ENCODE measurements at regions not wholly inside any gene's neighbourhood (a gene's known extent, or its start where the extent isn't known, plus 50 kb on each side); places are given as distances from the start of the nearest gene placed in this dataset.
"Not testable (repeated sequence)": the region's sequence is repeated elsewhere in the genome, so short reads cannot be mapped to it uniquely, and the experiment has no call there.

DNA sequence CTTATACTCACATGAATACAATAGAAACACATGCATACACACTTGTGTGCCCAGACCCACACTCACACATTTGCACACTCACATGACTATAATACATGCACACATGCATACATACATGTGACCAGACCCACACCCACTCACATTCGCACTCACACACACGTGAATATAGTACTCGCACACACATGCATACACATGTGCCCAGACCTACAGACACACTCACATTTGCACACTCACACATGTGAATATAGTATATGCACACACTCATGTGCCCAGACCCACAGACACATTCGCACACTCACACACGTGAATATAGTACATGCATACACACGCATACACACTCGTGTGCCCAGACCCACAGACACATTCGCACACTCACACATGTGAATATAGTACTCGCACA, 197.4 kb upstream of the ZNF469 start:
- POLR2A ChIA-PET; H3K9me3 ChIP-seq (ENCODE audit: low read length); H3K4me3 ChIP-seq (ENCODE audit: low read length); H3K36me3 ChIP-seq (ENCODE audit: insufficient read depth, low read length); H3K9me3 Mint-ChIP-seq; H3K4me3 Mint-ChIP-seq; H3K27ac ChIP-seq (ENCODE audit: low read depth, low read length); H3K4me1 ChIP-seq (ENCODE audit: insufficient read depth, low read length); CTCF ChIA-PET; H3K27ac Mint-ChIP-seq; H3K27me3 ChIP-seq (ENCODE audit: insufficient read depth, low read length, poor library complexity, severe bottlenecking); H3K4me1 Mint-ChIP-seq; H3K36me3 Mint-ChIP-seq; DNase-seq: not testable (repeated sequence)
- H3K27me3 Mint-ChIP-seq, result peaks cover 7 to 11% of the 10 kb centered on the region in 2 donors

DNA sequence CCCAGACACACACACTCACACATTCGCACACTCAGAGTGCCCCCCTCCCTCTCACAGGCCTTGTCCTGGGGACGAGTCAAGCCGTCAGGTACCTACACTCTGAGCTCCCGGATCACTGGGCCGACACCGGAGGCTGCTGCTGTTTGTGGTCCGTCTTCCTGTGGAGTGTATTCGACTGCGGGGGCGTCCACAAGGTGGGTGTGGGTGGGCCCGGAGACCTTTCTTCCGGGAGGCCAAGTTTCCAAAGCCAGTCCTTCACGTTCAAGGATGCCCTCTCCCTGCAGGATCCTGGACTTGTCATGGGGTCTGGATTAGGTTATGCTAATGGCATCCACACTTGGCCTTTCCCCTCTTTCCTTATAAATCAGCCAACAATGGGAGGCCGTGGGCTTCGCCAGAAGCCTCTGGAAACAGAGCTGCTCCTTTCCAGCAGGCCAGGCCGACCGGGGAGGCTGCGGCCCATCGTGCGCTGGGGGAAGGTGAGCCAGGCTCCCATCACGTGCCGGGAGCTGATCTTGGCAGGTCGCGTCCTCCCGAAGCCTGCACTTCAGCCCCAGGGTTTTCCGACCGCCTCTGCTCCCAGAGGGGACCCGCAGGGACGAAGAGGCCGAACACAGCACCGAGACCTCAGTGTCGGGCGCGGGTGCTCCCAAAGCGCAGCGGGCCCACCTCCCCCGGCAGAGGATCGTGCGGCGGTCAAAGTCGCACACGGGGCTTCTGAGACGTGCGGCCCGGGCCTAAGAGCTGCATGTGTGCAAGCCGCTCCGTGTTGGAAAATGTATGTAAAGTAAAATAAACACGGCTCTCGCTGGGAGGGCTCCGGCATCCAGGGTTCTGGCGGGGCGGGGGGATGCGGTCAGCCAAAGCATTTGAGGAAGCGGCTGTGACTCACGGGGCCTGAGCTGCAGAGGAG, 196.5 kb upstream of the ZNF469 start:
- POLR2A ChIA-PET; H3K27ac ChIP-seq (ENCODE audit: low read depth, low read length); H3K27me3 ChIP-seq (ENCODE audit: insufficient read depth, low read length, poor library complexity, severe bottlenecking); H3K27ac Mint-ChIP-seq; CTCF ChIA-PET; H3K4me1 Mint-ChIP-seq; H3K4me3 Mint-ChIP-seq; H3K9me3 Mint-ChIP-seq; H3K9me3 ChIP-seq (ENCODE audit: low read length); H3K36me3 ChIP-seq (ENCODE audit: insufficient read depth, low read length); H3K36me3 Mint-ChIP-seq; H3K4me3 ChIP-seq (ENCODE audit: low read length); H3K4me1 ChIP-seq (ENCODE audit: insufficient read depth, low read length); DNase-seq: not testable (repeated sequence)
- peaks cover 7 to 11% of the 10 kb centered on the region in 2 donors for H3K27me3 Mint-ChIP-seq

DNA sequence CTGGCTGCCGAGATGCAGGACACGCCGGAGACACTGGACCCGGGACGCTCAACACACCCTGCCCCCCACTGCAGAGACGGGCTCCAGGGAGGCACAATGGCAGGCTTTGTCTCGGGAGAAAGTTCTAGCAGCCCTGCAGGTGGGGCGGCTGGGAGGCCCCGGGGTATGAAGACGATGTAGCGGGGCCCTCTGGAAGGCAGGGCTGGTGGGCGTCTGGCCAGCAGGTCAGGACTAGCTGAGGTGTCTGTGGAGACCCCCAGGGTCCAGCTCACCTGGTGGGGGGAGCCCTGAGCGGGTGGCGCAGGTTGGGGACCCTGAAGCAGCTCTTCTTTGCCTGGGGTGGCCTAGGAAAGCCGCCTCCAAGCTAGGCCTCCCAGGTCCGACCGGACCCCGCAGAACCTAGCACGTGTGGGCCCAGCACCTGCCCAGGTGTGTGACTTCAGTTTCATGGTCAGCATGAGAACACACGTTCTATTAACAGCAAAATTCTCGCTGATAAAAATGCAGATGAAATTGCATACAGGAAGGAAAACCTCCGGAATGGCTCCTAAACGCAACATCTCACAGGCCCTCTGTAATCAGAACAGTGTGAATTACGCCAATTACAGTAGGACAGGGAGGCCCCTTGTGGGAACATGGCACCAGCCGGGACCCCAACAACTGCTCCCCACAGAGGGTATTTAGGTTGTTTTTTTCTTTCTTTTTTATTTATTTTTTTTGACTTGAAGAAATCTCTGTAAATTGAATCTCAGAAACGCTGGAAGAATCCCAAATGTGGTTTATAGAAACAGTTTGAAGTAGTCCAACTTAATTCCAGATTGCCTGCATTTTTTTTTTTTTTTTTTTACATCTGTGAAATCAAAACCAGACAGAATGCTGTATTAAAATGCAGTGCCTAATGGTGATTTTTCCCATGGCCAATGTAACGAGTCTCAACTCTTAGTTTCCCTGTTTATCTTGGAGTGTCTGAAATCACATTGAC, 195.6 kb upstream of the ZNF469 start:
- H3K4me3 Mint-ChIP-seq, CTCF ChIA-PET: not testable (repeated sequence)

DNA sequence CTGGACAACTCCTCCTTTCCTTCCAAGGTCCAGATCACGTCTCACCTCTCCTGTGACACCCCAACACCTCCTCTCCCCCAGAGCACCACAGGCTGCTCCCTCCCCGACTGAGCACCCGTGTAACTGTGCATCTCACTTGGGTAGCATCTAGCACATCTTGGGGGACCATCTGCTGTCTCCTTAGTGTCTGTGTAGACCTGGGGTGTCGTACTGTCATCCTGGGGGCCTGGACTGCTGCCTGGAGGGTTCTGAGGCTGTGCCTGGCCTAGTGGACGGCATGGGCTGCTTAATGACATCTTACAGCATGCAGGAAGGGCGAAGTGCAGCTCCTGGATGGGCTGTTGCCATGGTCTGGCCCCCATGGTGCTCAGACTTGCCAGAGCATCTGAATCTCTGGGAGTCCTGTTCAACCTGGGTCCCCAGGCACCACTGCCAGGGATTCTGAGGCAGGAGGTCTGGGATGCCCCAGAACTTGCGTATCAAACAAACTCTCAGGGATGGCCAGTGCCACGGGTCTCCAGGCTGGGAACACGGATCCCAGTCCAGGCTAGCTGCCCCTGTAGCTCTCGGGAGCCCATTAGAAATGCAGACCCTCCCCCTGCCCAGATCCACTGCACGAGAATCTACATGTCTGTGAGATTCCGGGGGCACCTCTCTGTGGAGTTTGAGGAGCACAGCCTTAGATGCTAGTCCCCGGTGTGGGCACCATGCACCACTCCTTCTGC, 194.4 kb upstream of the ZNF469 start:
- H3K27me3 ChIP-seq (ENCODE audit: insufficient read depth, low read length, poor library complexity, severe bottlenecking); DNase-seq; H3K36me3 ChIP-seq (ENCODE audit: insufficient read depth, low read length); H3K36me3 Mint-ChIP-seq; H3K27ac ChIP-seq (ENCODE audit: low read depth, low read length); POLR2A ChIA-PET; CTCF ChIA-PET; H3K4me1 Mint-ChIP-seq; H3K4me3 Mint-ChIP-seq; H3K4me3 ChIP-seq (ENCODE audit: low read length); H3K4me1 ChIP-seq (ENCODE audit: insufficient read depth, low read length); H3K9me3 ChIP-seq (ENCODE audit: low read length); H3K27ac Mint-ChIP-seq; H3K9me3 Mint-ChIP-seq: not testable (repeated sequence)
- H3K27me3 Mint-ChIP-seq, result peaks cover 7 to 11% of the 10 kb centered on the region in 2 donors

More for the DNA sequence above, 195.6 kb upstream of the ZNF469 start:
- POLR2A ChIA-PET; H3K4me1 Mint-ChIP-seq; H3K36me3 ChIP-seq (ENCODE audit: insufficient read depth, low read length); H3K9me3 ChIP-seq (ENCODE audit: low read length); H3K27me3 ChIP-seq (ENCODE audit: insufficient read depth, low read length, poor library complexity, severe bottlenecking); DNase-seq; H3K9me3 Mint-ChIP-seq; H3K4me1 ChIP-seq (ENCODE audit: insufficient read depth, low read length); H3K4me3 ChIP-seq (ENCODE audit: low read length); H3K36me3 Mint-ChIP-seq; H3K27ac Mint-ChIP-seq; H3K27ac ChIP-seq (ENCODE audit: low read depth, low read length): not testable (repeated sequence)
- peaks cover 7 to 14% of the 10 kb centered on the region in 2 donors for H3K27me3 Mint-ChIP-seq

DNA sequence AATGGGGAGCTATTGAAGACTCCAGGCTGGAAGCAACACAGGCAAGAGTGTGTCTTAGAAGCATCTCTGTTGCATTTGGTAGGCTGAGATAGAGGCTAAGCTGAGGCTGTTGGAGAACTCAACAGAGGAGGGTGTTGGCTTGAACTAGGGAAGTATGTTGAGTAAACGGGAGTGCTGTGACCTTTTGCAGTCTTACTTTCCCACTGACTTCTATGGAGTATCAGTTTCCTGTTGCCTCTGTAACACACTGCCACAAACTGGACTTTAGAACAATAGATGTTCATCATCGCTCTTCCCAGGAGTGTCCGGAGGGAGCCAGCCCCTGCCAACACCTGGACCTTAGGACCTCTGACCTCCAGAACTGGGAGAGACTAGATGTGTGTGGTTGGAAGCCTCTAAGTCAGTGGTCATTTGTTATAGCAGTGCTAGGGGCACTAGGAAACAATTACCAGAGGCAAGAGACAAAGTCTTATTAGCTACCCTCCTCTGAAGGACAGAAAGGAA, 192.1 kb upstream of the ZNF469 start:
- POLR2A ChIA-PET; H3K9me3 ChIP-seq (ENCODE audit: low read length); H3K4me1 Mint-ChIP-seq; DNase-seq; H3K27ac ChIP-seq (ENCODE audit: low read depth, low read length); H3K4me3 ChIP-seq (ENCODE audit: low read length); H3K4me1 ChIP-seq (ENCODE audit: insufficient read depth, low read length); H3K9me3 Mint-ChIP-seq; H3K36me3 Mint-ChIP-seq; H3K4me3 Mint-ChIP-seq; H3K27me3 ChIP-seq (ENCODE audit: insufficient read depth, low read length, poor library complexity, severe bottlenecking); CTCF ChIA-PET; H3K36me3 ChIP-seq (ENCODE audit: insufficient read depth, low read length); H3K27ac Mint-ChIP-seq: not testable (repeated sequence)
- H3K27me3 Mint-ChIP-seq, result peaks cover 7 to 11% of the 10 kb centered on the region in 2 donors

DNA sequence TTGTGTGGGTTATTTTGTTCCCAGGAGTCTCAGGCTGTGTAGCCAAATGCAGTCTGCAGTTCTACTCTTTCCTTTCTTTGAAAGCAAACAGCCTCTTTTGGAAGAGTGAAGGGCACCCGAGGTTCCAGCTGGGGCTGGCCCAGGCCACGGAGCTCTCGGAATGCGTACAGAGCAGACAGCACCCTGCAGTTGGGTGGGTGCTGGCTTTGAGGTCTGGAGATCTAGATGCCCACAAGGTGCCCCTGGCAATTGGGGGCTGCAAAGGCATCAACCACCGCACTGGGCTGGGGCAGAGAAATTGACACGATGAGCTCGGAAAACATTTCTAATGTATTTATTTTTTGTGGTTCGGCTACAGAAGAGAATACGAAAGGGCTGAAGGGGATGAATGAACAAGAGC, 191.6 kb upstream of the ZNF469 start:
- H3K9me3 Mint-ChIP-seq; H3K4me1 Mint-ChIP-seq; H3K27me3 ChIP-seq (ENCODE audit: insufficient read depth, low read length, poor library complexity, severe bottlenecking); H3K36me3 Mint-ChIP-seq; DNase-seq; H3K9me3 ChIP-seq (ENCODE audit: low read length); H3K36me3 ChIP-seq (ENCODE audit: insufficient read depth, low read length); POLR2A ChIA-PET; H3K4me1 ChIP-seq (ENCODE audit: insufficient read depth, low read length); H3K4me3 ChIP-seq (ENCODE audit: low read length); CTCF ChIA-PET; H3K4me3 Mint-ChIP-seq; H3K27ac ChIP-seq (ENCODE audit: low read depth, low read length): not testable (repeated sequence)
- H3K27ac Mint-ChIP-seq, result peak overlapping the region in 2 of 8 donors; percentile 46 to 90
- H3K27me3 Mint-ChIP-seq, result peaks cover 7 to 10% of the 10 kb centered on the region in 2 donors

DNA sequence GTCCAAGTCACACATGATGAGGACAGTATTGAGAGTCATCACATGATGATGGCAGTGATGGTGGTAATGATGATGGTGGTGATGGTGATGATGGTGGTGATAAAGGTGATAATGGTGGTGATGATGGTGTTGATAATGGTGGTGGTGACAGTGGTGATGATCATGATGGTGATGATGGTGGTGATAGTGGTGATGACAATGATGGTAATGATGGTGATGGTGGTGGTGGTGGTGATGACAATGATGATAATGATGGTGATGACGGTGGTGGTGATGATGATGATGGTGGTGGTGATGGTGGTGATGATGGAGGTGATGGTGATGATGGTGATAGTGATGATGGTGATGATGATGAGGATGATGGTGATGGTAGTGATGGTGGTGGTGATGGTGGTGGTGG, 190.2 kb upstream of the ZNF469 start:
- no peaks in the 10 kb centered on the region for H3K4me1 ChIP-seq (ENCODE audit: insufficient read depth, low read length)
- no peaks in the 10 kb centered on the region for H3K27me3 ChIP-seq (ENCODE audit: insufficient read depth, low read length, poor library complexity, severe bottlenecking)
- no peak overlapping the region for H3K4me3 ChIP-seq (ENCODE audit: low read length)
- Mint-ChIP-seq H3K27me3 (peaks cover 7 to 10% of the 10 kb centered on the region in 2 donors), H3K9me3 (peaks cover 0 to 5% (median 4%) of the 10 kb centered on the region in 5 donors), H3K4me1 (peaks cover 0 to 5% (median 2%) of the 10 kb centered on the region in 3 donors), H3K36me3 (peaks cover 0 to 3% (median 0%) of the 10 kb centered on the region in 3 donors), H3K4me3 (no peak overlapping the region), H3K27ac (peak overlapping the region in 1 of 8 donors; percentile 55)
- H3K36me3 ChIP-seq (ENCODE audit: insufficient read depth, low read length), result no peaks in the 10 kb centered on the region
- POLR2A ChIA-PET, result no interaction called here
- no peak overlapping the region for H3K27ac ChIP-seq (ENCODE audit: low read depth, low read length)
- no peak for DNase-seq
- CTCF ChIA-PET, result no interaction called here
- no peaks in the 10 kb centered on the region for H3K9me3 ChIP-seq (ENCODE audit: low read length)
